ENCODE measurements at regions not wholly inside any gene's neighbourhood (a gene's known extent, or its start where the extent isn't known, plus 50 kb on each side); places are given as distances from the start of the nearest gene placed in this dataset.

DNA sequence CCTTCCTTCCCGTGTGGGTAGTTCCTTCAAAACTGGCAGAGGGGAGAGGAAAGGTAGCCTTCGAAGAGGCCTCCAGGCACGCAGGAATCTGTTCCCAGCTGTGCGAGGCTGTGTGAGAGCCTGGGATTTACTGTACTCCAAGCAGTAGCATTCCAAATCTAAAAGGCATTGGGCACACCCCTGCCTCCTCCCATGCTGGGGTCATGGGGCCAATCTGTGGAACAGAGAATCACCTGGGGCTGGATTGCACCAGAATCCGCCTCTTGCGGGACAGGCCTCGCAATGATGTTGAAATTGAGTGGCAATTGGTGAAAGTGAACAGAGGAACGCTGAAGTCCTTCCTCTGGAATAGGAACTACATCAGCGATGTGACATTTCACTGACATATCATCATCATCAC lies 72.5 kb upstream of the IRX3 start:
- TF ChIP-seq, protein P1, sequence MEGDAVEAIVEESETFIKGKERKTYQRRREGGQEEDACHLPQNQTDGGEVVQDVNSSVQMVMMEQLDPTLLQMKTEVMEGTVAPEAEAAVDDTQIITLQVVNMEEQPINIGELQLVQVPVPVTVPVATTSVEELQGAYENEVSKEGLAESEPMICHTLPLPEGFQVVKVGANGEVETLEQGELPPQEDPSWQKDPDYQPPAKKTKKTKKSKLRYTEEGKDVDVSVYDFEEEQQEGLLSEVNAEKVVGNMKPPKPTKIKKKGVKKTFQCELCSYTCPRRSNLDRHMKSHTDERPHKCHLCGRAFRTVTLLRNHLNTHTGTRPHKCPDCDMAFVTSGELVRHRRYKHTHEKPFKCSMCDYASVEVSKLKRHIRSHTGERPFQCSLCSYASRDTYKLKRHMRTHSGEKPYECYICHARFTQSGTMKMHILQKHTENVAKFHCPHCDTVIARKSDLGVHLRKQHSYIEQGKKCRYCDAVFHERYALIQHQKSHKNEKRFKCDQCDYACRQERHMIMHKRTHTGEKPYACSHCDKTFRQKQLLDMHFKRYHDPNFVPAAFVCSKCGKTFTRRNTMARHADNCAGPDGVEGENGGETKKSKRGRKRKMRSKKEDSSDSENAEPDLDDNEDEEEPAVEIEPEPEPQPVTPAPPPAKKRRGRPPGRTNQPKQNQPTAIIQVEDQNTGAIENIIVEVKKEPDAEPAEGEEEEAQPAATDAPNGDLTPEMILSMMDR (IDR thresholded peaks at IDR 0.05) = no peak
- no peak for TF ChIP-seq ZFX (IDR thresholded peaks at IDR 0.05; ENCODE audit: borderline replicate concordance)
